Thyroid gland (tissue), 4 donors: ENCODE measurements at regions not wholly inside any gene's neighbourhood (a gene's known extent, or its start where the extent isn't known, plus 50 kb on each side); places are given as distances from the start of the nearest gene placed in this dataset.

ENCODE experiments used
- DNase-seq, 2 donors: peaks; one replicate each; pipeline ENCODE4 v3.0.0-alpha.2; 2019
- H3K27ac ChIP-seq, 3 donors: fragments of 200-600 bp; sonication (generic); 1 replicate in 2 of 3; 2 replicates in 1 of 3; pipeline ENCODE4 v1.5.1; 2016 to 2019; ENCODE audit warnings: mild to moderate bottlenecking in 1 of 3, moderate library complexity in 1 of 3
- H3K27me3 ChIP-seq: fragments of 200-600 bp; sonication (generic); one replicate; pipeline ENCODE4 v1.5.1; 2019
- H3K36me3 ChIP-seq, 2 donors: fragments of 200-600 bp; sonication (generic); one replicate each; pipeline ENCODE4 v1.5.1; 2016 to 2019
- H3K4me1 ChIP-seq, 2 donors: fragments of 200-600 bp; sonication (generic); one replicate each; pipeline ENCODE4 v1.5.1; 2017 to 2019
- H3K4me3 ChIP-seq, 3 donors: fragments of 200-600 bp; sonication (generic); replicated peaks in 1 of 3; 1 replicate in 2 of 3; 2 replicates in 1 of 3; pipeline ENCODE4 v1.5.1; 2016; ENCODE audit warnings: mild to moderate bottlenecking in 1 of 3
- H3K9me3 ChIP-seq: fragments of 200-600 bp; sonication (generic); one replicate; pipeline ENCODE4 v1.5.1; 2017
- POLR2A ChIP-seq, 2 donors: fragments of 450-650 bp; IDR thresholded peaks; one replicate each; pipeline ENCODE4 v1.6.1; 2017; ENCODE audit warnings: antibody characterized with exemption in 2 of 2, mild to moderate bottlenecking in 2 of 2, moderate library complexity in 1 of 2
- WGBS, 2 donors: methylation state at CpG; one replicate each; pipeline ENCODE4 v1.1.5; 2017; 5-methylcytosine and 5-hydroxymethylcytosine counted together
- intact Hi-C: fragments of 100-400 bp; cut with DNase I; formaldehyde crosslinking; loops from one replicate; pipeline ENCODE4 v1.15.1; 2023
- TF ChIP-seq, protein P1 (sequence below), 6 experiments: fragments of 200-600 bp in 3 of 6; fragments of 450-650 bp in 3 of 6; sonication (generic) in 3 of 6; IDR thresholded peaks; one replicate each; pipeline ENCODE4 v1.5.1; 2016 to 2019; ENCODE audit warnings: antibody characterized with exemption in 6 of 6, mild to moderate bottlenecking in 2 of 6, inconsistent platforms in 1 of 6, moderate library complexity in 1 of 6

DNA sequence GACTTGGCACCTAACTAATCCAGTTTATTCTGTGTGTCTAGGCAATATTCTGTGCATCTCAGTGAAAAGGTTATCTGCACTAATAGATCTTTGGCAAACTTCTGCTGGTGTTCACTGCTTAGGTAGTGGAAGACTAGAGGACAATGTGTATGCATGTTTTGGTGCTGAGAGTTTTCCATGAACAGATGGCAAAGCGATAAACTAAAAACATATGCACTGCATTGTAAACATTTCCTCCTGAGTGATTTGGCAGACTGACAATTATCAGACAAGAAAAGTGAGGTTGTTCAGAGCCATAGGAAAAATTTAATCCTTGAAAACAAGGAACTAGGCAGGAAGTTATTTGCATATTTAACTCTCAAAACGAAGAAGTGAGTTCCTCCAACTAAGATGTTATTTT lies 400.4 kb downstream of the ATP23 start:
- Histone ChIP-seq H3K36me3 (no peaks in the 10 kb centered on the region), H3K4me1 (no peaks in the 10 kb centered on the region), H3K27ac (no peak overlapping the region), H3K9me3 (no peaks in the 10 kb centered on the region), H3K27me3 (no peaks in the 10 kb centered on the region), H3K4me3 (no peak overlapping the region)
- intact Hi-C loops = loop anchor here (10.0 kb wide), 1 partner anchor 743 kb away; no protein-coding TSS in a partner anchor
- 34 to 42% methylated on average over 2 of the region's 2 CpGs for WGBS, 2 donors
- no peak for TF ChIP-seq POLR2A (IDR thresholded peaks at IDR 0.05)
- TF ChIP-seq, protein P1, sequence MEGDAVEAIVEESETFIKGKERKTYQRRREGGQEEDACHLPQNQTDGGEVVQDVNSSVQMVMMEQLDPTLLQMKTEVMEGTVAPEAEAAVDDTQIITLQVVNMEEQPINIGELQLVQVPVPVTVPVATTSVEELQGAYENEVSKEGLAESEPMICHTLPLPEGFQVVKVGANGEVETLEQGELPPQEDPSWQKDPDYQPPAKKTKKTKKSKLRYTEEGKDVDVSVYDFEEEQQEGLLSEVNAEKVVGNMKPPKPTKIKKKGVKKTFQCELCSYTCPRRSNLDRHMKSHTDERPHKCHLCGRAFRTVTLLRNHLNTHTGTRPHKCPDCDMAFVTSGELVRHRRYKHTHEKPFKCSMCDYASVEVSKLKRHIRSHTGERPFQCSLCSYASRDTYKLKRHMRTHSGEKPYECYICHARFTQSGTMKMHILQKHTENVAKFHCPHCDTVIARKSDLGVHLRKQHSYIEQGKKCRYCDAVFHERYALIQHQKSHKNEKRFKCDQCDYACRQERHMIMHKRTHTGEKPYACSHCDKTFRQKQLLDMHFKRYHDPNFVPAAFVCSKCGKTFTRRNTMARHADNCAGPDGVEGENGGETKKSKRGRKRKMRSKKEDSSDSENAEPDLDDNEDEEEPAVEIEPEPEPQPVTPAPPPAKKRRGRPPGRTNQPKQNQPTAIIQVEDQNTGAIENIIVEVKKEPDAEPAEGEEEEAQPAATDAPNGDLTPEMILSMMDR (IDR thresholded peaks at IDR 0.05) = no peak
- DNase-seq = no peak

DNA sequence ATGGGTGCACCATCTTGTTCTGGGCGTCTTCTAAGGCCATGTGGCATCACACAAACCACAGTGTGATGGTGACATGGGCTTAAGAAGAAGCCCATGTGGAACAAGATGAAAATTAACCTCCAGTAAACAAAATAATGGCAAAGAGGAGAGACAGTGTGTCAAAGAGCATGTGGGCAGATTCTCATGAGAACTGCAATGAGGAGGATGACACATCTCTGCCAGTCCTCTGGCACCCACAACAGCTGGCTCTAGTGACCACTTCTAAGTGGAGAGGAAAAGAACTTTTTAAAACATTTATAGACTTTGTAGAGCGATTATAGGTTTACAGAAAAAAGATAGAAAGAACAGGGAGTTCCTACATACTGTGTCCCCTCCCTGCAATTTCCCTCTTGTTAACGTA lies 401.4 kb downstream of the ATP23 start:
- WGBS, 2 donors = 91 to 96% methylated on average over 3 of the region's 3 CpGs
- intact Hi-C loops = loop anchor here (10.0 kb wide), 1 partner anchor 742 kb away; no protein-coding TSS in a partner anchor

DNA sequence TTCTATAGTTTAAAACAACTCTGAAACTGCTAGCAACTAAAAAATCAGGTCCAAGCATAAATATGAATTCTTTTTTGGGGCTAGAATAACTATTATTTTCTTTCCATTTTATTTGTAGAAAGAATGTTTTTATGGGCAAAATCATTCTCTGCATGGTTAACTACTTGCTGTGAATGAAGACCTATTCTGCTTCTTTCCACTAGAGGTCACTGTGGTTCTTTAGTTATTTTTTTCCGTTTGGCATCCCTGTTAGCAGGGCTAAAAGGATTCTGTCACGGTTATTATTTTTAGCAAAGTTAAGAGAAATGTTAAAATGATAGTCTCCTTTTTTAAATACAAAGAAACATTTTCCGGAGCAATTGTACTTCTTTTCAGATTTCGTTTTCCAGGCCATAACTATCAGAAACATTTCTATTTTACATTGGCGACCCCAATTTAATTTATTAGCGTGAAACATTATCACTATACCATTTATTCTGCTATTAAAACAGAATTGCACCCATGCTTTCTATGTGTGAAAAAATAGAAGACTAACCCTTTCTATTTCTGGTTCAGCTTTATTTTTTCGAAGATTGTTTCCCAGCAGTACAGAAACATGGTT lies 404.8 kb downstream of the ATP23 start:
- no peak for DNase-seq
- H3K27ac ChIP-seq = no peak overlapping the region
- no peaks in the 10 kb centered on the region for H3K9me3 ChIP-seq
- no peak for TF ChIP-seq POLR2A (IDR thresholded peaks at IDR 0.05)
- TF ChIP-seq, protein P1 (IDR thresholded peaks at IDR 0.05) = peak; percentile 63 to 84 (median 75)
- no peak overlapping the region for H3K4me3 ChIP-seq
- H3K4me1 ChIP-seq = no peaks in the 10 kb centered on the region
- intact Hi-C loops = loop anchor here (10.0 kb wide), 1 partner anchor 739 kb away; no protein-coding TSS in a partner anchor
- no peaks in the 10 kb centered on the region for H3K36me3 ChIP-seq
- WGBS, 2 donors = 34 to 37% methylated on average over 7 of the region's 7 CpGs
- no peaks in the 10 kb centered on the region for H3K27me3 ChIP-seq

More for the DNA sequence above, 401.4 kb downstream of the ATP23 start:
- DNase-seq = no peak
- no peak overlapping the region for H3K4me3 ChIP-seq
- no peaks in the 10 kb centered on the region for H3K9me3 ChIP-seq
- H3K27ac ChIP-seq = no peak overlapping the region
- no peaks in the 10 kb centered on the region for H3K27me3 ChIP-seq
- H3K4me1 ChIP-seq = no peaks in the 10 kb centered on the region
- H3K36me3 ChIP-seq = no peaks in the 10 kb centered on the region
- no peak for TF ChIP-seq POLR2A (IDR thresholded peaks at IDR 0.05)
- TF ChIP-seq, protein P1 (IDR thresholded peaks at IDR 0.05) = no peak

DNA sequence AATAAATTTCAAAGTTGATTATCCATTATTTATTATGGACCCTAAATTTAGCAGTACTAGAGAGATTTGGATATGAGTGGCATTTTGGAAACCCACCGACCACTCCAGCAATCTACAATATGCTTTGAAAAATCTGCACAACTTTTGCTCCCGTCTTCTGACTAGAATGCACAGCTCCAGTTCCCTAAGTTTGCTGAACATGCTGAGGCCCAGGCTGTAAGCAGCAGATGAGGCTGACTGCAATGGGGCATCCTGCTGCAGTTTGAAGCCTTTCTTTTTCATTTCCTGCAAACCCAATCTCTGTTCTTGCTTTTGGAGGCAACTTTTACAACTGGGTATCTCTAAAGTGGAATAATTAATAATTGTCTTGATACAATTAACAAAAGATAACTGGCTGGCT lies 405.8 kb downstream of the ATP23 start:
- WGBS, 2 donors = 92 to 96% methylated on average over 2 of the region's 2 CpGs
- no peaks in the 10 kb centered on the region for H3K4me1 ChIP-seq
- H3K9me3 ChIP-seq = no peaks in the 10 kb centered on the region
- no peak overlapping the region for H3K27ac ChIP-seq
- DNase-seq = no peak
- H3K27me3 ChIP-seq = no peaks in the 10 kb centered on the region
- no peak for TF ChIP-seq POLR2A (IDR thresholded peaks at IDR 0.05)
- TF ChIP-seq, protein P1 (IDR thresholded peaks at IDR 0.05) = no peak
- intact Hi-C loops = loop anchor here (10.0 kb wide), 1 partner anchor 738 kb away; no protein-coding TSS in a partner anchor
- H3K4me3 ChIP-seq = no peak overlapping the region
- no peaks in the 10 kb centered on the region for H3K36me3 ChIP-seq

DNA sequence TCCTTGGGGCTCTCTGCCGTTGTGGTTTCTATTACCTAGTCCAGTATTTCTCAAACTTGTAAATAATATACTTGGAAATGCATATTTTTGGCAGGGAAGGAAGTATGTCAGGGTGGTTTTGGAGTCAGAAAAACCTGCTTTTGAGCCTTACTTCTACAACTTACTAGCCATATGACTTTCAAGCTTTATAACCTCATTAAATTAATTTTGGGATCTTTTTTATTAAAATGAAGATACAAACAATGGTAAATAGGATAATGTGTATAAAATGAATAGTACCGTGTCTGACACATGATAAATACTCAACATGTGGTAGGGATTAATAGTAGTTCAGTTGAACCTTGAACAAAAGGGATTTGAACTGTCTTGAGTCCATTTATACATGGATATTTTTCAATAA lies 406.3 kb downstream of the ATP23 start:
- no peaks in the 10 kb centered on the region for H3K4me1 ChIP-seq
- H3K9me3 ChIP-seq = no peaks in the 10 kb centered on the region
- WGBS, 2 donors = 83 to 84% methylated on average over 2 of the region's 2 CpGs
- no peak overlapping the region for H3K27ac ChIP-seq
- H3K4me3 ChIP-seq = no peak overlapping the region
- no peaks in the 10 kb centered on the region for H3K36me3 ChIP-seq
- TF ChIP-seq, protein P1 (IDR thresholded peaks at IDR 0.05) = no peak
- TF ChIP-seq POLR2A (IDR thresholded peaks at IDR 0.05) = no peak
- H3K27me3 ChIP-seq = no peaks in the 10 kb centered on the region
- intact Hi-C loops = loop anchor here (10.0 kb wide), 1 partner anchor 737 kb away; no protein-coding TSS in a partner anchor
- DNase-seq = no peak
